HG03520 (cell line): ENCODE measurements at regions not wholly inside any gene's neighbourhood (a gene's known extent, or its start where the extent isn't known, plus 50 kb on each side); places are given as distances from the start of the nearest gene placed in this dataset.
"Not testable (repeated sequence)": the region's sequence is repeated elsewhere in the genome, so short reads cannot be mapped to it uniquely, and the experiment has no call there.

Experiments used
- ATAC-seq: cut with Tn5 transposase; IDR thresholded peaks from one replicate; pipeline ENCODE4 v1.9.1; 2021; ENCODE audit warnings: mild to moderate bottlenecking, moderate library complexity; ENCODE audit not compliant: unreplicated experiment

DNA sequence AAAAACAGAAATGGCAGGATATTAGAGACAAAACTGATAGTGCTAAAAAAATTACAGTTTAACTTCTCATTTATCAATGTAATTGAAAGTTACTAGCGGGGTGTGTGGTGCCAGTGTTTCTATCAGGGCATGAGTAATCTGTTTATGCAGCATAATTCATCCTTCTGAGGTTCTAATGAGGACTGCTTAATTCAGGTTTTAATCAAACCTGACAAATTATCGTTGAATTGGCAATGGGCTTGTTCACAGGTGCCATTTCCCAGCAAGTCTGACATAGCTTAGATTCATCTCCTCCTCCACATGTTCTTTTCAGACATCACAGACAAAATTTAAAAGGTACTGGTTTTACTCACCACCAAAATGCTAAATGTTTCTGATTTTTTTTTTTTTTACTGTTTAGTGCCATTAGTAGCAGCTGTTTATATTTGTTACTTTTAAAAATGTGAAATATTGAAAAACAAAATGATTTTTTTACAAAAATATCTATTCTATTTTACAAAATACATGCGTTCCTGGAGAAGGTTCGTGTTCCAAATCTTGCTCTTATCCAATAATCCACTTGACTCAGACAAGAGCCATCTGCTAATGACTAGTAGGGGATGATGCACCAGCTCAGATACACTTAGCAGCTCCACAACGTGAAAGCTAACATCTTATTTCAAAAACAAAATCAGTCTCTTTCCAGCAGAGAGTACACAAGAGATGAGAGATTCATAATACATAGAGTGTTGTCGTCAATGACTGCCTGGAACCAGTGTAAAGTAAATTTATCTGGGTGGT lies 447.7 kb upstream of the DPPA4 start:
- no peak for ATAC-seq

DNA sequence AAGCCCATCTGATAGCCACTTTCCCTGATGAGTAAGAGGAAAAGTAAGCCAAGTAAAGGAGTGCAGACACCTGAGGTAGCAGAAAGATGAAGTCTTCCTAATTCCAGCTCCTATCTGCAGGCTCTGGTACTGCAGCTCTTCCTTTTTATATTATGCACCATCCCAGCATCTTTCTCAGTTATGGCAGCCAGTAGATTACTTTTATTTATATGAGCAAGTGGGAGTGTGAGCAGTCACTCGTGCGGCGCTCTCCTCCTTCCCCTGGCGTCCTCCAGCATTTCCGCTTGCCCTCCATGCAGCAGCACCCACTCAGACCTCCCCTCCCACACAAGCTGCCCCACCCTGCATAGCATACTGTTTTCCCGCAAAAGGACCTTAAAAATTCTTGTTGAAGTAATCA lies 465.9 kb upstream of the DPPA4 start:
- ATAC-seq = no peak

DNA sequence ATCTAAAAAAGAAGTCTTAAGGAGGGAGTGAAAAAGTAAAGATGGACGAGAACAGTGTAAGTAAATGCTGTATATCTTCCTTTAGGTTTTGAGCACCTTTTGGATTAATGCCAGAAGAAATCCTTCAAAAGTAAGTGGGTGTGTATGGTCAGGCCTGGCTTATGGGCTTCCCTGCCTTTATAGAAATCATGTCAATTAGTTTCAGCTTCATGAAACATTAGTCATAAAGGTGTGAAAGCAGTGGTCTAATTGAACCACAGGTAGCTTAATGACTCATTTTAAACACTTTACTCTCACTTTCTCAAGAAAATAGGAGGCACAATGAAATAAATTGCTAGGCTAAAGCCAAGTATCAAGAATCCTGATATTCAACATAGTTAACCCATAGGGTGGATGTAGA lies 467.4 kb upstream of the DPPA4 start:
- ATAC-seq = no peak

DNA sequence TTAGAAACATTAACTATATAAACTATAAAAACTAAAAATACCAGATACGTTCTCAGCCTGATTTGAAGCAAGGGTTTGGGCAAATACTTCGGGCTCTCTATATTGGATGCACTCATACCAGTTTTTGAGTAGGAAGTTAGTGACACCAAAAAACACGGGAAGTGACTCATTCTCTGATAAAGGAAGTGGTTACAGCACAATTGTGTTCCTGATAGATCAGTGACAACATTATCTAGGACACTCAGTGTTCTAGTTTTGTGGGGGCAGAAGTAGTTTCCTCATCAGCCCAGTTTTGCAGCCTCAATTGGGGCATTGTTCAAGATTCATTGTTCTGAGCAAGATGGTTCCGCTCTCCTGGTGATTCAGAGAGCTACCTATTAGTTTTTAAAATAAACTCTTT lies 469.6 kb upstream of the DPPA4 start:
- peak; percentile 71 for ATAC-seq

DNA sequence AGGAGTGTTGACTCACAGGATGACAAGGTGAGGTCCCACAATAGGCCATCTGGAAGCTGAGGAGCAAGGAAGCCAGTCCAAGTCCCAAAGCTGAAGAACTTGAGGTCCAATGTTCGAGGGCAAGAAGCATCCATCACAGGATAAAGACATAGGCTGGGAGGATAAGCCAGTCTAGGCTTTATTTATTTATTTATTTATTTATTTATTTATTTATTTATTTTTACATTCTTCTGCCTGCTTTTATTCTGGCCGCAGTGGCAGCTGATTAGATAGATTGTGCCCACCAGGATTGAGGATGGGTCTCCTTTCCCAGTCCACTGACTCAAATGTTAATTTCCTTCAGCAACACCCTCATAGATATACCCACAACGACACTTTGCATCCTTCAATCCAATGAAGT lies 472.2 kb upstream of the DPPA4 start:
- no peak for ATAC-seq

DNA sequence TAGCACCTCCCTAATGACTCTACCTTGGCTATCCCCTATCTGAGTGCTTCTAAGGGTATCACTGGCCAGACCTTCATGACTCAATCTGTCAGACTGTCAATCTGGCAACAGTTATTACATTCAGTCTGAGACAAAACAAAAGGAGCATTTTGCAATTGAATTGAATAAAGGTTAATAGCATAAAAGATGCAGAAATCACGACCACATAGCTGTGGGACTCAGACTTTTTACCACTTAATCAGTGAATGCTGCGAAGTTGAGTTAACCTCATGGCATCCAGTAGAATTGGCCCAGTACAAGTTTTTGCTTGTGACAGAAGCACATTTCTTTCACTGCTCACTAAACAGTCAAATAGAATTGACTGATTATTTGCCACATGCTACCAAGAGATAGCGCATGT lies 480.7 kb upstream of the DPPA4 start:
- ATAC-seq = no peak

DNA sequence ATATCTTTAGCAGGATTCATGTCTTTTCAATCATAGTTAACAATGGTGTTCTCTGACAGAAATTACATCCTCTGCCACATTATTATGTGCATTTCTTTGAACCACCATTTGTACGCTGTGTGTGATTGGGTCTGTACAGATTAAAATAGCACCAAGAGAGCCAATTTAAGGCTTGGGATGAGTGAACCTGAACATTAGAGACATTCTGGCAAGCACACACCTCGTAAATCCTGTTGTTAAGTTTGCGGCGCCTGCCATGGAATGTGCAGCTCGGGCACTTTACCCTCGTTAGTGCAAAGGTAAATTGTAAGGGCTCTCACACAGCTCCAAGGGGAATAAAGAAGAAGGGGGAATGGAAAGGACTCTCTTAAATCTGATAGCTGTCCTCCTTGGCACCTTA lies 482.4 kb upstream of the DPPA4 start:
- ATAC-seq = no peak

DNA sequence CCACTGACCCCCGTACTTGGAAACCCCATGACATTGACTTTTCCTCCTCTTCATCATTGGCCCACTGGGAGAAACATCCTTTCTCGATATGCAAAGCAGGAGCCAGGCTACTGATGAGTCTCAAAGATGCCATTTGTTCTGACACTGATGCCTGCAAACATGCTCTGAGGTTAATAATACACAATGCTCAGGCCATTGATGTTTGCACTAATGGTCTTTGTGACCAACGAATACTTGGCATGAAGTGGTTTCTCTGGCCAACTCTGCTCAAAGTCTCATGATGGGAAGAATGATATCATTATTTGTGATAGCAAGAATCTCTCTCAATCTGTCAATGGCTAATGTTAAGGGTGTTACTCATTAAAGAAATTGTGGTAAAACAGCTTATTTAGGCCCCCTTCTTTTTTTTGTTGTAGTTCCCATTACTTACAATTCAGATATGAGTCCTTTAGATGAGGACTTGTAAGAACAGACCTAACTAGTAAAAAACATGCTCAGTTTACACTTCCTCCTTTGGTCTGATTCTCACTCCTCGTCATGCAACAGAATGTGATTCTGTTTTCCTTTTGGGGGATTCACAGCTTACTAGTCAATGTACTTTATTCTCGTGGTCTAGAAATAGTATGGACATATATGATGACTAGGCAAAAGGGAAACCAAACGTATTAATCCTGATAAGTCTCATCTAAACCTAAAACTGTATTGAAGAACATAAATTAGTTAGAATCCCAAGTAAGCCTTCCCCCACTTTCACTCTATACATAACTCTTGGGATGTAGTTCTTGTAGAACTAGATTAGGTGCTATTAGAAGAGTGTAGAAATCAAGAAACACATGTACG lies 488.8 kb upstream of the DPPA4 start:
- ATAC-seq = no peak

DNA sequence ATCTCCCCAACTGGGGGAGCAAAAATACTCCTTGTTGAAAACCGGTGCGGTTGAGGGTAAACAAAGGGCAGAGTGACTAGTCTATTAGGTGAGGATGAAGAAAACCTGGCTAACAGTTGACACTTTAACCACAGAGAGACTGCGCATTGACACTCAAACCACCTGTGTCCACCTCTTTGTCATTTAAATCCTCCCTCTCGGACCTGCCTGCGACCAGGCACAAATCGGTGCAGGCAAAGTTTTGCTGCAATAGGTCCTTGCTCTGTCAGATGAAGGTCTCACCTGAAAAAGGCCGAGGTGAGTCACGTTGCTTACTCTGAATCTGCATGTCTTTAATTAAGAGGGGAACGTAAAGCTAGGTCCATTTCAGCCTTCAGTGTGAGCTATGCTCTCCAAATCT lies 494.1 kb upstream of the DPPA4 start:
- ATAC-seq = no peak

DNA sequence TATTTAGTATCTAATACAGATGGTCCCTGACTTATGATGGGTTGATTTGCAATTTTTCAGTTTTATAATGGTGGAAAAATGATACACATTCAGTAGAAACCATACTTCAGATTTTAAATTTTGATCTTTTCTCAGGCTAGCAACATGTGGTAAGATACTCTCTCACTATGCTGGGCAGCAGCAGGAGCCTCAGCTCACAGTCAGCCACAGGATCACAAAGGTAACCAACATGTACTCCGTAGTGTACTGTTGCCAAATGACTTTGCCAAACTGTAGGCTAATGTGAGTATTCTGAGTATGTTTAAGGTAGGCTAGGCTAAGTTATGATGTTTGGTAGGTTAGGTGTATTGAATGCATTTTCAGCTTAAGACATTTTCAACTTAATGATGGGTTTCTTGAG lies 498.6 kb upstream of the DPPA4 start:
- no peak for ATAC-seq

DNA sequence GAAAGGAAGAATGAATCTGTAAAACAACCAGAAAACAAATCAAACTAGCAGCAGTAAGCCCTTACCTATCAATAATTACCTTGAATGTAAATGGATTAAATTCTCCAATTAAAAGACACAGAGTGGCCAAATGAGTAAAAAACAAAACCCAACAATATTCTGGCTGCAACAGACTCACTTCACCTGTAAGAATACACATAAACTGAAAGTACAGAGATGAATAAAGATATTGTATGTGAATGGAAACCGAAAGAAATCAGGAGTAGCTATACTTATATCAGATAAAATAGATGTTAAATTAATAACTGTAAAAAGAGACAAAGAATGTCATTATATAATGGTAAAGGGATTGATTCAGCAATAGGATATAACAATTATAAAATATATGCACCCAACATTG lies 514.5 kb upstream of the DPPA4 start:
- ATAC-seq = no peak

DNA sequence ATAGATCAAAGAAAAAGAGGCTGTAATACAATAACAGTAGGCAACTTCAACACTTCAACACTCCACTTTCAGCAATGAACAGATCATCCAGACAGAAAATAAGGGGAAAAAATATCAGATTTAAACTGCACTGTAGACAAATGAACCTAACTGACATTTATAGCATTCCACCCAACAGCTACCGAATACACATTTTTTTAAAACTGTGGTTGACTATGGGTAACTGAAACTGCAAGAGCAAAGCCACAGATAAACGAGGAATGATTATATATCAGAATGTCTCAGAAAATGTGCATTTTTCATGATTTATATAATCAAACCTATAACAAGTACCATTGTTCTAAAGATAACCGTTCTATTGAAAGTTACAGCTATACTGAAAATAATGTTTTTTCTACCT lies 514.9 kb upstream of the DPPA4 start:
- ATAC-seq = no peak

DNA sequence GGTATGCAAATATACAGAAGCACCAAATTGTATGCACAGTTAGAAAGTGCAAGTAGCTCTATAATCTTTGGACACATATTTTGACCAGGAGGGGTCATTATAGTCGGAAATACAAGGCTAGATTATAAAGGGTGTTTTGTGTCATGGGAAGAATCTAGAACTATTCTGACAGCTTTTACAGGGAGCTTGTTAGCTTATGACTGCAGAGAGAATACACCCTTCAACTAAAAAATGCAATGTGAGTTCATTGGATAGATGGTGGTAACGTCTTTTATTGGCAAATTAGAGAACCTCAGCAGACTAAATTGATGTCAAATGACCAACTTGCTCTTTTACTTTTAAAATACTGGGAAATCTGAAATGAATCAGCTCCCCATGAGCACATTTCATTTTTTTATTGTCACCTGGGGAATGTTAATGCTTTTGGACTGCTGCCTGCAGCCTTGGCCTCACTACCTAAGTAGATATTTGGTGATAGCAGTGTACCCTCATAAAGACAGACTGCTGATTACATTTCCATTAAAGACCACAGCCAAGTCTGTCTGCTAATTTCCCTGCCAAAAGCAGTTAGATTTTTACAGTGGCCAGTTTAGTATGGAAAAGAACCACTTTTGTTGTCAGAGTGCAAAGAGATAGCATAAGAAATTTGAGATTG lies 515.9 kb upstream of the DPPA4 start:
- ATAC-seq = no peak

DNA sequence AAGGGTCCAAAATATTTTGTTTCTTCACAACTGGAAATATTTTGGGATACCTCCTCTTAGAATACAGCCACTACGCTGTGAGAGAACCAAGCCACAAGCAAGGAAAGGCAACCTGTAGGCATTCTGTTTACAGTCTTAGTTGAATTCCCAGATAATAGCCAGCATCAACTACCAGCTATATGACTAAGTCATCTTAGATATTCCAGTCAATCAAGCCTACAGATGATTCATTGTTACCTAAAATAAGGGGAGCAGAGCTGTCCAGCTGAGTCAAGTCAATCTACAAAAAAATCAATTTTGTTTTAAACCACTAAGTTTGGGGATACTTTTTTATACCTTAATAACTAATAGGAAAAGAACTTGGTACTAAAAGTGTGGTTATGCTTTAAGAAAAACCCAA lies 526.4 kb upstream of the DPPA4 start:
- ATAC-seq = no peak

DNA sequence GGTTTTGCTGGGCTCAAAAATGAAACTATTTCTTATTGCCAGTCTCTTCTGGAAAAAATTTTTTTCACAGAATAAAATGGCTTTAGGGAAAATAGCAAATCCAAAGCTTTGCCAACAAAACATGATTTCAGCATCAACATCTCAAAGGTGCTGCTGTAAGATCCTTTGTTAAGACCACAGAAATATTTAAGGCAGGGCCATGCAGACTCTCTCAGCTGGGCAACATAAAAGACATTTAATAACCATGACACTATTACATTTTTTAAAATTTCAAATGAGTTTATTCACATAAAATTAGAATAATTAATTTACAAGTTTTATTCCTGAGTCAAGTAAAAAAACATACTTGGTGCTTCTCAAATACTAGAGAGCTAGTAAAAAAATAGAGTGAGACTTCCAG lies 527.1 kb upstream of the DPPA4 start:
- no peak for ATAC-seq

DNA sequence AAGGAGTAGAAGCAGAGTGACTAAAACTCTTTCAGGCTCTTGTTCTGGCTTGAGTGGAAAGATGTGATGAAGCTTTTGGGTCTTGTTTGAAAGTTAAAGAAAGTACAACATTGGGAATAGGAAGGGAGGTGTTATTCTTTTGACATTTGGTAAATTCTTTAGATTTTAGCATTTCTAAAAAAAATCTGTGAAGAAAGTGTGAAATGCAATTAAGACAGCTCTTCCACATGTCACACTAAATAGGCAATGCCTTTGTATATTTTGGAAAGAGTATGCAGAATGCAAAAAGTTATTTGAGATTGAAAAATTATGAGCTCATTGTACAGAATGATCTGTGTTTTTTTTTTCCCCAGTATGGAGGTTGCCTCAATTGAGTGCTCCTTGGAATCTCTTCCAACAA lies 532.2 kb upstream of the DPPA4 start:
- no peak for ATAC-seq

DNA sequence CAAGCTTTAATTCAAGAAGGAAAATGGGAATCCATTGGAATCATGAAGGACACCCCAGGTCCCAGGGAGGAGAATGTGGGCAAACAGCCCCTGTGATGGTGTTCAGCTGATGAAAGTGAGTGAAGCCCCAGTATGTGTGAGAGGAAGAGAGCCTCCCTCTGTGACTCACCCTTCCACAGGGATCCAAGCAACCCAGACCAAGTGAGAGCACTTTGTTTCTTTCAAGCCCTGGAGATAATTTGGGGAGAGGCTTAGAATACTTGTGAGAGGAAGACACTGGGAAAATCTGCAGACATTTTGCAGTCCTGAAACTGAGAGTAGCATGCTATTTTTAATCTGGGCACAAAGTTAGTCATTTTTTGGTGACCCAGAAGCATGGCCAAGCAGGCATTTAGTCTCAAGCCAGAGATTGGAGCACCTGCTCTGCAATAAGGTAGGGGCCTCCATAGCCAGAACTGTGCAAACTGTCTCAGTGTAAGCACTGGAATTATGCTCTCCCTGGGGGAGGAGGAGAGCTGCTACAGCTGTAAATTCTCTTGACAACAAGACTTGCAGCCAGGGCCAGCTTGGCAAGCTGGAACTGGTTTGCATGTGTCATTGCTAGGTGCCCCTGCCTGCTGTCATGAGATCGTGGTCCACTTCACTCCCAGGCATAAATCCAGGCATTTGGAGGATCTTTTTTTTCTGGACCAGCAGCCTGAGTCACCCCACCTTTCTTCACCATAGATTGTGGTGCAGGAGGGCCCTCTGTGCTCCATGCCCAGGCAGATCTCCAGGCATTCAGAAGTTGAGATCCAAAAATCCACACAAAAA lies 537.8 kb upstream of the DPPA4 start:
- no peak for ATAC-seq

DNA sequence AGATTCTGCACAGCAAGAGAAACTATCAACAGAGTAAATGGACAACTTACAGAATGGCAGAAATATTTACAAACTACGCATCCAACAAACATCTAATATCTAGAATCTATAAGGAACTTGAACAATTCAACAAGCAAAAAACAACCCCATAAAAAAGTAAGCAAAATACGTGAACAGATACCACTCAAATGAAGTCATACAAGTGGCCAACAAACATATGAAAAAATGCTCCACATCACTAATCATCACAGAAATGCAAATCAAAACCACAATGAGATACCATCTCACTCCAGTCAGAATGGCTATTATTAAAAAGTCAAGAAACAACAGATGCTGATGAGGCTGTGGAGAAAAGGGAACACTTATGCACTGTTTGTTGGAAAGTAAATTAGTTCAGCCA lies 540.3 kb upstream of the DPPA4 start:
- ATAC-seq = not testable (repeated sequence)

DNA sequence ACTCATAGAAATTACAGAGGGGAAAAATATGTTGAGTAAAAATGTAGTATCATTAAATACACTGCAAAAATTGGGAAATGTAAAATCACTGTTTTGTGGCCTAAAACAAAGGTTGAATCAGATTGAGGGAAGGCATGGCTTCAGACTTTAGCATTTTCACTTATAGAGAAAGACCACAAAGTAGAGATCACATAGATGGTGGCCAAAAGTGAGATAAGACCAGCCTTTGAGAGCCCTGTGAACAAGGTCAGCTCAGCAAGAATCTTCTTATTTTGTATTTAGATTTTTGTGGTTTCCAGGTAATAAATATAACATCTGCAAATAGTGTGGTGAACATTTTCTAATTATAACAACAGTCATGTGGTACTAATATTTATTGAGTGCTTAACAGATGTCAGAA lies 544.8 kb upstream of the DPPA4 start:
- ATAC-seq = no peak

DNA sequence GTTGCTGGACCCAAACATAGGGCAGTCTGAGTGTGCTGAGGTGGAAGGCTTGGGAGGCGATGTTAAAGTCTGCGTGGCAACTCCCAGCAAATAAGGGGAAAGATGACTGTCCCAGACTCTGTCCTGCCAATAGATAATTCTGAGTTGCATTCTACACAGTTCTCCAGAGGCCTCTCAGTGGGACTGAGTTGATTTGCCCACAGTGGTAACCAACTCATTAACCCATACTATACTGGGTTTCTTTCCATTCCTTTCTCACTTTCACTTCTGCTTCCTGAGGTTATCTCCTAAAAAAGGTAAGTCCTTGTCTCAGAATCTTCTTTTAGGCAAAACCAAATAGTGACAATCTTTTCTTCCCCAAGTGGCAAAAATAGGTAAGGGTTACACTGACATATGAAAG lies 549.9 kb upstream of the DPPA4 start:
- ATAC-seq = no peak

DNA sequence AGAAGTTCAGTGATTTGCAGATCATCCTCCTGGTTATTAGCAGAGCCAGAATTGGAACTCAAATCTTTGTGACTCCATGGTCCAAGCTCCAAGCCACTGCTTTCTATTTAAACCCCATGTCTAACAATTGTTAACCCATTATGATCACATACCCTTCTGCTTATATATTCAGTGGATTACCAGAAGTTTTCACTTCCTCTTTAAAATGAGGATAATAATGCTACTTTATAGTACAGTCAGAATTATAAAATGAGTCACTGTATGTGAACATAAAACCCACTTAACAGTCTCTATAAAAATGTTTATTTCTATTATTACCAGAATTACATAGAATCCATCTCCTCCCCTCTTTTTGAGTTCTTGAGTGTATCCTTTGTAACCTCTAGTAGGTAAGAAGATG lies 550.7 kb upstream of the DPPA4 start:
- ATAC-seq = no peak
